Chondrocyte (in vitro differentiated cells): ENCODE measurements at regions not wholly inside any gene's neighbourhood (a gene's known extent, or its start where the extent isn't known, plus 50 kb on each side); places are given as distances from the start of the nearest gene placed in this dataset.

Experiments
- DNase-seq: peaks from one replicate; pipeline ENCODE4 v3.0.0; 2021; ENCODE audit warnings: mixed read lengths, low spot score
- H3K27ac Mint-ChIP-seq: one replicate; pipeline ENCODE4 v1.8.0; 2021; ENCODE audit warnings: mild to moderate bottlenecking, moderate library complexity, mixed read lengths; ENCODE audit not compliant: unreplicated experiment
- H3K27me3 Mint-ChIP-seq: 2 replicates; pipeline ENCODE4 v1.8.0; 2021; ENCODE audit warnings: low read depth, mixed read lengths
- H3K36me3 Mint-ChIP-seq: 2 replicates; pipeline ENCODE4 v1.8.0; 2021; ENCODE audit warnings: low read depth, mixed read lengths
- H3K4me1 Mint-ChIP-seq: 2 replicates; pipeline ENCODE4 v1.8.0; 2021; ENCODE audit warnings: low read depth, mild to moderate bottlenecking, mixed read lengths
- H3K4me3 Mint-ChIP-seq: one replicate; pipeline ENCODE4 v1.8.0; 2021; ENCODE audit warnings: mild to moderate bottlenecking, moderate library complexity, mixed read lengths; ENCODE audit not compliant: unreplicated experiment
- H3K9me3 Mint-ChIP-seq: 2 replicates; pipeline ENCODE4 v1.8.0; 2021; ENCODE audit warnings: low read depth, mixed read lengths
- TF ChIP-seq, protein P1 (sequence below): fragments of 200-600 bp; sonication (generic); IDR thresholded peaks from 2 replicates; pipeline ENCODE4 v1.5.0; 2021; ENCODE audit warnings: antibody characterized with exemption, mild to moderate bottlenecking, moderate library complexity

DNA sequence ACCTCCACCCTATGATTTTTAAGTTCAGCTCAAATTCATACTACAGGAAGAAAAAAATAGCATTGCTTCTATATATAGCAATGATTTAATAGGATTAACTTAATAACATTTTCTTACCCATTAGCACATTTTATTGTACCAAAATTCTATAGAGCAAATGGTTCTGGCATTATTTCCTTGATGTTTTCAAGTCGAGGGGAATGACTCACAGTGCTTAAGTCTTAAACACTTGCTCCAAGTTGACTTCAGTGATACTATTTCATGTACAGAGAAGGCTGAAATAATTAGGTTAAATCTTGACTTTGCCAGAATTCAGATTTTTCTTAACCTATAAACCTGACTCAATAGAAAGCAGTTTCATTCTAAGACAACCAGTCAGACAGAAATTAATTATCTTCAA lies 1133.8 kb downstream of the SORCS3 start:
- H3K27me3 Mint-ChIP-seq: no peaks in the 10 kb centered on the region
- no peak overlapping the region for H3K27ac Mint-ChIP-seq
- TF ChIP-seq, protein P1, sequence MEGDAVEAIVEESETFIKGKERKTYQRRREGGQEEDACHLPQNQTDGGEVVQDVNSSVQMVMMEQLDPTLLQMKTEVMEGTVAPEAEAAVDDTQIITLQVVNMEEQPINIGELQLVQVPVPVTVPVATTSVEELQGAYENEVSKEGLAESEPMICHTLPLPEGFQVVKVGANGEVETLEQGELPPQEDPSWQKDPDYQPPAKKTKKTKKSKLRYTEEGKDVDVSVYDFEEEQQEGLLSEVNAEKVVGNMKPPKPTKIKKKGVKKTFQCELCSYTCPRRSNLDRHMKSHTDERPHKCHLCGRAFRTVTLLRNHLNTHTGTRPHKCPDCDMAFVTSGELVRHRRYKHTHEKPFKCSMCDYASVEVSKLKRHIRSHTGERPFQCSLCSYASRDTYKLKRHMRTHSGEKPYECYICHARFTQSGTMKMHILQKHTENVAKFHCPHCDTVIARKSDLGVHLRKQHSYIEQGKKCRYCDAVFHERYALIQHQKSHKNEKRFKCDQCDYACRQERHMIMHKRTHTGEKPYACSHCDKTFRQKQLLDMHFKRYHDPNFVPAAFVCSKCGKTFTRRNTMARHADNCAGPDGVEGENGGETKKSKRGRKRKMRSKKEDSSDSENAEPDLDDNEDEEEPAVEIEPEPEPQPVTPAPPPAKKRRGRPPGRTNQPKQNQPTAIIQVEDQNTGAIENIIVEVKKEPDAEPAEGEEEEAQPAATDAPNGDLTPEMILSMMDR: no peak
- H3K4me3 Mint-ChIP-seq: no peak overlapping the region
- no peak for DNase-seq
- no peaks in the 10 kb centered on the region for H3K36me3 Mint-ChIP-seq
- H3K4me1 Mint-ChIP-seq: peaks cover 3% of the 10 kb centered on the region
- H3K9me3 Mint-ChIP-seq: no peaks in the 10 kb centered on the region

DNA sequence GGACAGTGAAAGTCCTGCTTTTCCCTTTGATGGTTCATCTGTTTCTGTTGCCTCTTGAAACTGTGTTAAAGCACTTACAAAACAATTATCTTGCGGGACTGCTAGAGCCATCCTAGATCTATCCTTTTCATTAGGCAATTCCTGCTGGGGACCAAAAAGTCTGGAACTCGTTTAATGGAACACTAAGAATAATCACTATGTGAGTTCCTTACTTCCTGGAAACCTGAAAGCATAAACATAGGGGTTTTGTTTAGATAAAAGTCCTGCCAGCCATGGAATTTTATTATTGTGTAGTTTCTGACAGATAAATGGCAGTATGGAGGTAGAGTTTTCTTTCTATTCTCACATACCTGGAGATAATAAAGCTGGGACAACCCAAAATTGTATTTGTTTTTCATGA lies 1133.3 kb downstream of the SORCS3 start:
- H3K4me3 Mint-ChIP-seq: no peak overlapping the region
- no peak for DNase-seq
- H3K9me3 Mint-ChIP-seq: no peaks in the 10 kb centered on the region
- no peaks in the 10 kb centered on the region for H3K36me3 Mint-ChIP-seq
- TF ChIP-seq, protein P1: no peak
- H3K27me3 Mint-ChIP-seq: no peaks in the 10 kb centered on the region
- H3K4me1 Mint-ChIP-seq: peaks cover 6% of the 10 kb centered on the region
- no peak overlapping the region for H3K27ac Mint-ChIP-seq

DNA sequence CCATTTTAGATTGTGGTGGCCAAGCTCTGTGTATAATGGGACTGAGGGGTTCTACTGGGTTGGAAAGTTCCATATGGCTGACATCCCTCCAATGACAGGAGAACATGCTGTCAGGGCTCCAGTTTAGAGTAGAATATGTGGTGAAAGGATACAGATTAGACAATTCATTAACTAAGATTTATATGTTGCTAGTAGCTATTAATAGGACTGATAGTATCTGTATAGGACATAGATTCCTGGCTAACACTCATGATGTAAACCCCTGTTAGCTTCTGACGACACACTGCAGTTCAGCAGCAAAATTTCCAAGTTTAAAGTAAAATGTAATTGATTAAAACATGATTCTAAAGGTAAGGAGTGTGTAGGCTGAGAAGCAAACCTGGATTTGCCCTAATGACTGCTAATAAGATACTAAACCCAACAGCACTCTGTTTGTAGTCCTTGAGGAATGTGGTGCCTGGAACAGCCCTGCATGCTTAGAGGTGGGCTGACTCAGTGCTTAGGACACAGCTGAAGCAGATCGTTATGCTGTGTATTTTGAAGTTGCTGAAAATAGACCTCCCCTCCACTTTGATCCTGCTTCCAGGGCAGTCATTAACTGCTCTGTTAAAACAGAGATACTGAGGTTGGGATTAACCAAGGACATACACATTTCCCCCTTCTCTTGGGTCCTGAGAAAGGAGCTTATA lies 1129.6 kb downstream of the SORCS3 start:
- no peak for DNase-seq
- Mint-ChIP-seq H3K27me3 (peaks cover 2% of the 10 kb centered on the region), H3K9me3 (peaks cover 5% of the 10 kb centered on the region), H3K27ac (no peak overlapping the region), H3K4me3 (no peak overlapping the region), H3K36me3 (no peaks in the 10 kb centered on the region), H3K4me1 (peaks cover 6% of the 10 kb centered on the region)
- TF ChIP-seq, protein P1: no peak

DNA sequence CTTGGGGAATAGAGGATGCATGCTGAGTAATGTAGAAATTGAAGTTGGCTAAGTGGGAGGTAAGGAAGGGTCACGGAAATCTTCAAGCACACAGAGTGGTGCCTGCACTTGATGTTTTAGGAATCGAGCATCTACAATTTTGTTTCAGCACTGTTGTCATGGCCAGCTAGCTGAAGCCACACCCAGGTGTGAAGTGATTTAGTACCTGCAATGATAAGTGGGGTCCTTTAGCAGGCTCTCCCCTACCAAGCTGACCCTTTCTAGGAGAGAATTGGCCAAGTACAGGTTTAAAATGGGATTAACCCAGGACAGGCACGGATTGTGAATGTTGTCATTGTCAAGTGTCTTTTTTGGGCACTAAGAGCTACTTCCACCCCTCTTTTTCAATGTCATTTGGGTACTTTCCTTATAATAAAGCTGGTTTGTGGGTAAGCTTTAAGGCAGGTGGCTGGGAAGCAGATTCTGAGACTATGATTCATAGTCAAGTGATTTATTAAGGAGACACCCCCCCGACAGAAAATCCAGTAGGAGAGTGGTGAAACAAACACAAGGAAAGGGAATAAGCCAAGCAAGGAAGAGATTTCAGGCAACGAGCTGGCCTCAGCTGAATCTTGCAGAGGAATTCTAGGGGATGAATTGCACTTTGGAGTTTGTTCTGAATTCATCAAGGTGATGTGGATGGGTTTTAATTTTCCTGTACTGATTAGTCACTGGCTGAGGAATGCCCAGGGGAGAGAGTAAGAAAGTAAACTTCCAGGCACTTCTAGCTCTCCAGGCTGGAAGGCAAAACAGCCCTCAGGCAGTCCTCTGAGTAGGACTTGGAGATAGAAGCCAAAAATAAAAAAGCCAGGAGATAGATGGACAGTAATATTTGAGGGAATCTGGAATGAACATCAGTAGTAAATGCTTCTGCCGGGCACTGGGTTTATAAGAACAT lies 1128.4 kb downstream of the SORCS3 start:
- Mint-ChIP-seq H3K9me3 (peaks cover 5% of the 10 kb centered on the region), H3K27me3 (peaks cover 2% of the 10 kb centered on the region), H3K27ac (no peak overlapping the region), H3K36me3 (no peaks in the 10 kb centered on the region), H3K4me3 (no peak overlapping the region), H3K4me1 (peaks cover 6% of the 10 kb centered on the region)
- TF ChIP-seq, protein P1: no peak
- DNase-seq: no peak

DNA sequence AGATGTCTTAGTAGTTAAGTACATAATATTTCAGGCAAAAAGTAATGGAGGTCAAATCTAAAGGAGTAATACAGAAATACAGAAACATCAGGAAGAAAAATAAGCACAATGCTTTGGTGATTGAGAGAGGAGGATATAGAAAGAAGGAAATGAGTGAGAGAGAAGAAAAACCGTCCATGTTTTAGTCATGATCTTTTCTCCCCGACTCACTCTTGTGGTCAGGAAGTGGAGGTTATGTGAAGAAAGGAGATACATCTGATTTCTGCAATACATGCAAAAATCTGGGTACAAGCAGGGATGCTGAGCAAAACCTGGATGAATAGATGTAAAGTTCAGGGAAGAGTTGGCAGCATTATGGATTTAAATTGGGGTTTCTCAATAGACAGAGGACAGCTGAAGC lies 1122.5 kb downstream of the SORCS3 start:
- TF ChIP-seq, protein P1: no peak
- H3K9me3 Mint-ChIP-seq: peaks cover 8% of the 10 kb centered on the region
- no peak for DNase-seq
- H3K36me3 Mint-ChIP-seq: no peaks in the 10 kb centered on the region
- H3K27me3 Mint-ChIP-seq: no peaks in the 10 kb centered on the region
- no peak overlapping the region for H3K27ac Mint-ChIP-seq
- no peaks in the 10 kb centered on the region for H3K4me1 Mint-ChIP-seq
- no peak overlapping the region for H3K4me3 Mint-ChIP-seq
